ENCODE measurements at regions not wholly inside any gene's neighbourhood (a gene's known extent, or its start where the extent isn't known, plus 50 kb on each side); places are given as distances from the start of the nearest gene placed in this dataset.

DNA sequence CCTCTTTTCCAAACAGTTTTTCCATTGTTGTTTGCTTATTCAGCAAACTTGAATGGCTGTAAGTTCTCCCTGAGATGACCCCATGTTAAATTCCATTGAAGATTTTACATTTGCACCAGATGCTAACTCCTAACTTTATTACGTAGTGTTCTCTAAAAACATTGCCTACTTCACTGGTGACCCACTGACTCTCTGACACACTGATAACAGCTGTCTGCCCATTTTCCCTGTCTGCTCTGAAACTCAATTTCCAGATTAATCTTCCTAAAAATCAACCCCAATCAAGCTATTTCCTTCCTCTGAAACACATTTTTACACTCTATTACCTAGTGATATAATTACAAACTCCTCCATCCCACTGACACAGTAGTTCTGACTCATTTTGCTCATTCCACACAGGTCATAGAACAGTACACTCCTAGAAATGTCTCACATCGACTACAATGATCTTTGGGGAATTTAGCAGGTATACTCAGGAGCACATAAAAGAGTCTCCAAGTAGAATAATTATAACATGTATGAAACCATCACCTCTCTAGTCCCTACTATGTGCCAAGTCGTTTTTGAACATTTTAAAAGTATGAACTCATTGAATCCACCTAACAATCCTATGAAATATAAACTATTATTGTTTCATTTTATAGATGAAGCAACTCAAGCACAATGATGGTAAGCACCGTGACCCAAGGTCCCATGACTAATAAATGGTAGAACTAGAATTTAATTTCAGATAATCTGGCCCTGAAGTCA lies 210.9 kb downstream of the SLIT2 start:
- FAIRE-seq (no peak), DNase-seq (ENCODE audit: low read depth, low spot score) (peak; percentile 37)
- no peak overlapping the region for H3K4me3 ChIP-seq (replicated peaks in 1 of 3; ENCODE audit: insufficient read depth in 1 of 3, low read depth in 1 of 3, low read length in 3 of 3)
- H3K27ac ChIP-seq (ENCODE audit: insufficient read depth, low read depth, low read length): no peak overlapping the region
- no peaks in the 10 kb centered on the region for H3K4me1 ChIP-seq (ENCODE audit: control insufficient read depth, extremely low read depth, insufficient read depth, low read length)
- no peaks in the 10 kb centered on the region for H3K27me3 ChIP-seq (ENCODE audit: control insufficient read depth in 2 of 2, insufficient read depth in 2 of 2, low read length in 2 of 2)
- H2AFZ ChIP-seq (ENCODE audit: low read depth, low read length): no peak overlapping the region
- no peaks in the 10 kb centered on the region for H3K9me3 ChIP-seq (replicated peaks; ENCODE audit: control insufficient read depth, insufficient read depth, low read length)
- intact Hi-C loops (cut with micrococcal nuclease): no loop called here
- no peak overlapping the region for H3K4me2 ChIP-seq (ENCODE audit: insufficient read depth, low read length)
- no peaks in the 10 kb centered on the region for H3K36me3 ChIP-seq (ENCODE audit: control insufficient read depth in 2 of 2, extremely low read depth in 1 of 2, insufficient read depth in 2 of 2, low read length in 2 of 2)
- no peaks in the 10 kb centered on the region for H3K9me1 ChIP-seq (replicated peaks; ENCODE audit: control insufficient read depth, extremely low read depth, insufficient read depth, low read length)
- dilution Hi-C loops (cut with MboI; ENCODE audit: extremely low pct_ligation_motif_present, low sequenced_read_pairs): no loop called here
- CTCF ChIA-PET: interaction anchor here (1.0 kb wide), 1 partner anchor 11 kb away, joined by 4 read pairs; no protein-coding TSS in a partner anchor
- BruUV-seq (replicated peaks): no TSS peak
- TF ChIP-seq, protein P1, sequence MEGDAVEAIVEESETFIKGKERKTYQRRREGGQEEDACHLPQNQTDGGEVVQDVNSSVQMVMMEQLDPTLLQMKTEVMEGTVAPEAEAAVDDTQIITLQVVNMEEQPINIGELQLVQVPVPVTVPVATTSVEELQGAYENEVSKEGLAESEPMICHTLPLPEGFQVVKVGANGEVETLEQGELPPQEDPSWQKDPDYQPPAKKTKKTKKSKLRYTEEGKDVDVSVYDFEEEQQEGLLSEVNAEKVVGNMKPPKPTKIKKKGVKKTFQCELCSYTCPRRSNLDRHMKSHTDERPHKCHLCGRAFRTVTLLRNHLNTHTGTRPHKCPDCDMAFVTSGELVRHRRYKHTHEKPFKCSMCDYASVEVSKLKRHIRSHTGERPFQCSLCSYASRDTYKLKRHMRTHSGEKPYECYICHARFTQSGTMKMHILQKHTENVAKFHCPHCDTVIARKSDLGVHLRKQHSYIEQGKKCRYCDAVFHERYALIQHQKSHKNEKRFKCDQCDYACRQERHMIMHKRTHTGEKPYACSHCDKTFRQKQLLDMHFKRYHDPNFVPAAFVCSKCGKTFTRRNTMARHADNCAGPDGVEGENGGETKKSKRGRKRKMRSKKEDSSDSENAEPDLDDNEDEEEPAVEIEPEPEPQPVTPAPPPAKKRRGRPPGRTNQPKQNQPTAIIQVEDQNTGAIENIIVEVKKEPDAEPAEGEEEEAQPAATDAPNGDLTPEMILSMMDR (IDR thresholded peaks at IDR 0.05; ENCODE audit: extremely low read depth in 1 of 2, insufficient read depth in 1 of 2, low read depth in 1 of 2, low read length in 2 of 2): no peak
- TF ChIP-seq GATA2 (IDR thresholded peaks at IDR 0.05; ENCODE audit: insufficient read depth, insufficient read length, low read depth, low read length) (peak; percentile 59), MYC (IDR thresholded peaks at IDR 0.05; ENCODE audit: low read depth, low read length) (no peak), POLR2AphosphoS5 (IDR thresholded peaks at IDR 0.05; ENCODE audit: insufficient read depth, low read depth, low read length) (no peak), JUN (IDR thresholded peaks at IDR 0.05; ENCODE audit: borderline replicate concordance, insufficient read depth, insufficient read length, low read depth) (no peak), FOS (IDR thresholded peaks at IDR 0.05; ENCODE audit: borderline replicate concordance, insufficient read depth, low read length) (peak; percentile 55), EZH2 (IDR thresholded peaks at IDR 0.05; ENCODE audit: borderline replicate concordance, low read depth, low read length, severe bottlenecking) (no peak), POLR2A (IDR thresholded peaks at IDR 0.05; ENCODE audit: low read depth, low read length) (no peak)
- TF ChIP-seq, protein P2, sequence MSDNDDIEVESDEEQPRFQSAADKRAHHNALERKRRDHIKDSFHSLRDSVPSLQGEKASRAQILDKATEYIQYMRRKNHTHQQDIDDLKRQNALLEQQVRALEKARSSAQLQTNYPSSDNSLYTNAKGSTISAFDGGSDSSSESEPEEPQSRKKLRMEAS (IDR thresholded peaks at IDR 0.05; ENCODE audit: insufficient read depth, insufficient read length): no peak
- POLR2A ChIA-PET: no interaction called here
- no peak overlapping the region for H3K9ac ChIP-seq (replicated peaks; ENCODE audit: extremely low read depth, insufficient read depth, low read length)
- no peaks in the 10 kb centered on the region for H3K79me2 ChIP-seq (ENCODE audit: control insufficient read depth, insufficient read depth, low read length)
- no peaks in the 10 kb centered on the region for H4K20me1 ChIP-seq (replicated peaks; ENCODE audit: control insufficient read depth, extremely low read depth, insufficient read depth, low read length)

Data from endothelial cell of umbilical vein (primary cell).